NCI-H524 treated with DMSO at 0.1 percent for 48 hours (cell line): ENCODE measurements at regions not wholly inside any gene's neighbourhood (a gene's known extent, or its start where the extent isn't known, plus 50 kb on each side); places are given as distances from the start of the nearest gene placed in this dataset.
"Not testable (repeated sequence)": the region's sequence is repeated elsewhere in the genome, so short reads cannot be mapped to it uniquely, and the experiment has no call there.

Experiments used
- DNase-seq: peaks from one replicate; lab custom pipeline; 2025; lab: John Stamatoyannopoulos, UW

DNA sequence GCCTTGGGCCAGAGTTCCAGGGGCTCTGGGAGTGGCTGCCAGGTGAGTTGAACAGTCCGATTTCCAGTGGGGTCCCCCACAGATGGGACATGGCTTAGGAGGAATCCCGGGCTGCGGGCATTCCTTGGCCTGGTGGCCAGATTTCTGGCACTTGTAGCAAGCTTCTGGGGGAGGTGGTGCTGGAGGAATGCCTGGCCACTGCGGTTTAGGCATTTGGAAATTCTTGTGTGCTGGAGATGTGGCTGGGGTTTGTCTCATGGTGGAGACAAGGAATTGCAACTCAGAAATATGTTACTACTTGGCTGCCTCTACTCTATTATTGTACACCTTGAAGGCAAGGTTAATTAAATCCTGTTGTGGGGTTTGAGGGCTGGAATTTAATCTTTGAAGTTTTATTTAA is 779.8 kb downstream of the UQCRFS1 start:
- DNase-seq: not testable (repeated sequence)

DNA sequence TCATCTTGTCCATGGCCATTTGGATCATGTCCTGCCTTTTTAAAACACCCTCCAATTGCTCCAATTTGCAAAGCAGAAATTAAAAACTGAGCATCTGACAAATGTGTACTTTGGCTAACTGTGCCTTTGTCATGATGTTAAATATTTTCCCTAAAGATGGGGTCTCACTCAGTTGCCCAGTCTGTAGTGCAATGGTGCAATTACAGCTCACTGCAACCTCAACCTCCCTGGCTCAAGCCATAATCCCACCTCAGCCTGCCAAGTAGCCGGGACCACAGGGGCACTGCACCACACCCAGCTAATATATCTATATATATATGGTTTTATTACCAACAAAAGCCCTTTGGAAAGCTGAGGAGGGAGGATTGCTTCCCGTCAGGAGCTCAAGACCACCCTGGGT is 782.7 kb downstream of the UQCRFS1 start:
- no peak for DNase-seq

DNA sequence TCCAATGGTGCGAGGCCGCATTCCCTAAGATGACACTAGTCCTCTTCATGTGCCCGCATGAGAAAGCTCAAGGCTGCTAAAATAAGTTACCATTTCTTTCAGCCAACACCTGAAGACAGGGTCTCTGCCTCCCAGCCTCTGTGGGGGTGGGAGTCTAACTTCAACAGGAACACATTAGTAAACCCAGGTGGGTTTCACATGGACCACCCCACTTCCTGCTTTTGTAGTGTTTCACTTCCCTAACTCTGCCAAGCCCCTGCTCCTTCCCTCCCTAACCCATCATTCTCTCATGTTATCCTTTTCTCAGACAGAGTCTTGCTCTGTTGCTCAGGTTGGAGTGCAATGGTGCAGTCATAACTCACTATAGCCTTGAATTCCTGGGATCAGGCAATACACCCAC is 783.6 kb downstream of the UQCRFS1 start:
- no peak for DNase-seq

DNA sequence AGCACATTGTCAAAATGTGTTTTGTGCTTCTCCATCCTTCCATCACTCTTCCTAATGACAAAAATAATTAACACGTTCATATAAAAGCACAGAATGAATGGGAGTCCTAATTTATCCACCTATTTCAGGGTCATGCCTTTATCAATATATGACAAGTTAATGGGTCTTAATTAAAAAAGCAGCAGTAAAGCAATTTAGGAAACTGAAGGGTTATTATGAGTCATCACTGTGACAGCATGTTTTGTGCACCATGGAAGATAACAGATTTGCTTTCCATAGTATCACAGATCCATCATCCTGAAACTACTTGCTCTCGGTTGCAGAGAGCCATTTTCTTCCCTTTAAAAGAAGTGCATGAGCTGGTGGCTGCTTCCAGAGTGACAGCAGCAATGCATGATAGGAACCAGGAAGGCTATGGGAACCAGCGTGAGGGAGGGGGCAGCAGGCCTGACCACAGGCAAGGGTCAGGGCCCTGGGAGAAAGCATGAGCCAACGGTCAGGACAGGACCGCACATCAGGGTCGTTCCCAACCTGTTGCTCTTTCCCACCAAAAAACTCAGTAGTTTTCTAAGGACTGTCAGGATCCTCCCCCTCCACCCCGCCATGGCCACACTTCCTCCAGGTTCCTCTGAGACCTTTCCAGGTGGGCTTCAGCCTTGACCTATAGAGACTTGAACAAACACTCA is 784.1 kb downstream of the UQCRFS1 start:
- no peak for DNase-seq

DNA sequence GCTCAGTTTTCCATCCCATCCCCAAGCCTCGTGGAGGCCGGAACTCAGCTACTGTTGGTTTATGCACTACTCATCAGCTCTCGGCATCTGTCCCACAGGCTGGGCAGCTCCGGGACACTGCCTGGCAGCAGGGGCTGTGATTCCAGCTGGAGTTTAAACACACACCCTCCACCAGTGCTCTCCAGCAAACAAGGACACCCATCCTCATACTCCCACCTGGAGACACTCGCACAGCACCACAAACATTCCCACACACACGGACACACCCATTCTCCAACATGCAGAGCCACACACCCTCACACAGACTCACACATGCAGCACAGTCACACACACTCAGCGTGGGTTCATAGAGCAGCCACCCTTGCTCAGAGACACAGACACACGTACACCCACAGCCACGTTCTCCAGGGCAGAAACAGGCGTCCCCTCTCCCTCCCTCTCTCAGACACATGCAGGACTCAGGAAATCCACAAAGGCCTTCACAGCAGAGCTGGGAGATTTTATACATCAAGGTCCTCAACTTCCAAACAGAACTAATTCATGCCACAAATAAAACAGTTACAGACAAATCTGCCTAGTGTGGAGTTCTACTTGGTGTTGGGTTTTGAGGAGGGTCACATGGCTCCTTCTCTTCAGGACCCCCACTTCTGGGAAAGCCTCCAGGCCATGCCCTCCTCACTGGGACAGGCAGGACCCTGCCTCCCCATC is 785.4 kb downstream of the UQCRFS1 start:
- DNase-seq: no peak

DNA sequence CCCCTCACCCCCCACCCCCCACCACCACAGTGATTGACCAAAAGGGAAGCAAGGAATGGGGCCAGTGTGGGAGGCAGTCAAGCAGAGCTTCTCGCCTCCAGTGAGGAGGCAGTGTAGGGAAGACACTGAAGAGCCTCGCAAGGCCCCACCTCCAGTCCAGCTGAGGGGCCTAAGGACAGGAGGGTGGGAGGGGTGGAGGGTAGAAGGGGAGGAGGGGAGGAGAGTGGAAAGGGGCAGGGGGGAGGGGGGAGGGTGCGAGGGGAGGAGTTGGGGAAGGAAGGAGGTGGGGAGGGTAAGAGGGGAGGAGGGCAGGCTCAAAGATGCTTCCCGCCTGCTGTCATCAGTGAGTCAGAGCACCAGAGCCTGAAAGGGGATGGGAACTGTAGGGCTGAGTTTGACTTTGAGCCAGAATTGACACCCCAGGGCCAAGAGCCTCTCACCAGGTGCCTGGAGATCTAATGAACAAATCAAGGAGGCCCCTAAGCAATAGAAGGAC is 786.2 kb downstream of the UQCRFS1 start:
- DNase-seq: no peak

DNA sequence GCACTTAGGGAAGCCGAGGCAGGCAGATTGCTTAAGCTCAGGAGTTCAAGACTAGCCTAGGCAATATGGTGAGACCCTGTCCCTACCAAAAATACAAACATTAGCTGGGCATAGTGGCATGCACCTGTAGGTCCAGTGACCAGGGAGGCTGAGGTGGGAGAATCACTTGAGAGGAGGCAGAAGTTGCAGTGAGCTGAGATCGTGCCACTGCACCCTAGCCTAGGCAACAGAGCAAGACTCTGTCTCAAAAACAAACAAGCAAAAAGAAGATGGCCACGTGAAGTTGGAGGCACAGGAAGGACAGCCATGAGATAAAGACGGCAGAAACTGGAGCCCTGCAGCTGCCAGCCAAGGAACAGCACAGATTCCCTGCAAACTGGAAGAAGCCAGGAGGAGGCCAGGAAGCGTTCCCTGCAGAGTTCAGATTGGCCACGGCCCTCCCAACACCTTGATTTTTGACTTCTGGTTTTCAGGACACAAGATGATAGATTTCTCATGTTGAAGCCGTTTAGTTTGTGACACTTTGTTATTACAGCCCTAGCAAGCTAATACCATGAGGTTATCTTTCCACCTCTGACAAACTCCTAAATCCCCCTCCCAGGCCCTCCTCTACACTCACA is 786.7 kb downstream of the UQCRFS1 start:
- DNase-seq: no peak

DNA sequence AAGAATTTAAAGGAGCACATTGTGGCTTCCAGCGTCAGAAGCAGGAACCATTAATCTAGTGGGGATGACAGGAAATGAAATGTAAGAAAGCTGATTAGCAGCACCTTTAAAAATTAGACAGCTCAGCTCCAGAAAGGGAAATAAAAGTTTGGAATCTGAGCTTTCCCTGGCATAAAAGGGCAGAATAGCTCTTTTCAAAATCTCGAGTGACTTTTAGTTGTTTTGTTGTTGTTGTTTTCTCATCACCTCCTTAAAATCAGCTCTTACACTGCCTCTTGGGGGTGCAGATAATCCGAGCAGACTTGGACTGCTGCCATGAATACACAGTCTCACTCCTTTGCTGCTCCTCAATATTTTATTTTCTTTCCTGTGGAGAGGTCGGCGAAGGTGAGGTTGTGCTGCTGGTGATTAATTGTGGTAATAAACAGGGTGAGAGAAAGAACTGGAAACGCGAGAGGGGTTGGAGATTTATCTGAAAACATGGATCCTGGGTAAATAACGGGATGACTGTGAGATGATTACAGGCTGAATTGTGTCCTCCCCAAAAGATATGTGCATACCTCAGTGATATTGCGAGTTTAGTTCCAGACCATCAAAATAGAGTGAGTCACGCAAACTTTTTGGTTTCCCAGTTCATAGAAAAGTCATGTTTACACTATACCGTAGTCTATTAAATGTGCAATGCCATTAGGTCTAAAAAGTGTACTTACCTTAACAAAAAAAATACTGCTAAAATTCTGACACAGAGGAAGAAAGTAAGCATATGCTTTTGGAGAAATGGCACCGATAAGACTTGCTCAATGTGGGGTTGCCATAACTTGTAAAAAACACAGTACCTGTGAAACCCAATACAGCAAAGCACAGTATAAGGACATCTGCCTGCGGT is 787.7 kb downstream of the UQCRFS1 start:
- DNase-seq: no peak

DNA sequence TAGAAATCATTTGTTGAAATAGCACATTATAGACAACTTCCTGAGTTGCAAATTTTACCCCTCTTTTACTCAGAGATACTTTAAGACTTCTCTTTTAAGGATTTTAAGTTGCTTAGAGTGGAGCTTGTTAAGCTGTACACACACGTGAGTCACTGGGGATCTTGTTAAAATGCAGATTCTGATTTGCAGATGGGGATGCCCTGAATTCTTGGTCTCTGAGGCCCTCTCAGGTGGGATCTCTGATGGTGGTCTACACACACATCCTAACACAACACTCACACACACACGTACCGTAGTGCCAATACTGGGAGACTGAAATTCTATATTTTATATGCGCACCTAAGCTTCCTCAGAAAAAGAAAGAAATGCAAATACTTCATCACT is 788.3 kb downstream of the UQCRFS1 start:
- DNase-seq: no peak

DNA sequence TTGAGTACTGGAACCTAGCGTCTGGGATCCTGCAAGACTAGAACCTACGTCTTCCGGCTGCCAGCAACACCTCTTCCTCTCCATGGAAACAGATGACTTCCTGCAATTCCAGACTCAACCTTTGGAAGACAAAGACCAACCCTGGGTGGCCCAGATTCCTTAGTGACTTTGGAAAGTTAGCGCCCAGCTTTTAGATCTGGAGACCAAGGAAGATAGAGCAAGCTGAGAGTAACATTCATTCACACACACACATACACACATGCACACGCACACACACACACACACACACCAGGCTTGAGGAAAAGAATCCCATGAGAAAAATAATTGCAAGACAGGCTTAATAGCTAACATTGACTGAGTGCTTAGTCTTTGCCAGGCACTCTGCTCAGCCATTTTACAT is 788.9 kb downstream of the UQCRFS1 start:
- DNase-seq: no peak

DNA sequence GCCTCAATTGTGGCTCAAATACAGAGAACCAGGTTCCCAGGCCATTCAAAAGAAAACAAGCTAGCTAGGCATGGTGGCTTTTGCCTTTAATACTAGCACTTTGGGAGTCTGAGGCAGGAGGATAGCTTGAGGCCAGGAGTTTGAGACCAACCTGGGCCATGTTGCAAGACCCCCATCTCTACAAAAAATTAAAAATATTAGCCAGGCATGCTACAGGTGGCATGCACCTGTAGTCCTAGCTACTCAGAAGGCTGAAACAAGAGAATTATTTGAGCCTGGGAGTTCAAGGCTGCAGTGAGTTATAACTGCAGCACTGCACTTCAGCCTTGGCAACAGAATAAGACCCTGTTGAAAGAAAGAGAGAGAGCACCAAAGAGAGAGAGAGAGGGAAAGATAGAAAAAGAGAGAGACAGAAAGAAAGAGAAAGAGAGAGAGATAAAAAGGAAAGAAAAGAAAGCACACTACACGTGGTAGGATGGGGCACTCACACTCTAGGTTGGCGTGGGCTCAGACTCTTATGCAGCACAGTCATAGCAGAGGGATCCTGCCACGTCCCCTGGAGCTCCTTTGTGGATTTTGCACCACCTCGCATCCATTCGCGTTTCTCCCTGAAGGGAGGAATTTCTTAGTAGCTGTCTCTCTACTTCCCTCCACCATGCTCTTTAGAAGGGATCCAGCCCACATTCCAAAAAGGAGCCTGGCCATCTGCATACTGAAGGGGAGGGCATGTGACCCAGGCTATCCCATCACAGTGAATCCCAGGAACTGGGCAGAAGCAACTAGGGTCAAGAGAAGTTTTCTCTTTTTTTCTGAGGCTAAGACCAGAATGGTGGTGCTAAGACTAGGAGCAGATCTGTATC is 789.9 kb downstream of the UQCRFS1 start:
- DNase-seq: no peak

DNA sequence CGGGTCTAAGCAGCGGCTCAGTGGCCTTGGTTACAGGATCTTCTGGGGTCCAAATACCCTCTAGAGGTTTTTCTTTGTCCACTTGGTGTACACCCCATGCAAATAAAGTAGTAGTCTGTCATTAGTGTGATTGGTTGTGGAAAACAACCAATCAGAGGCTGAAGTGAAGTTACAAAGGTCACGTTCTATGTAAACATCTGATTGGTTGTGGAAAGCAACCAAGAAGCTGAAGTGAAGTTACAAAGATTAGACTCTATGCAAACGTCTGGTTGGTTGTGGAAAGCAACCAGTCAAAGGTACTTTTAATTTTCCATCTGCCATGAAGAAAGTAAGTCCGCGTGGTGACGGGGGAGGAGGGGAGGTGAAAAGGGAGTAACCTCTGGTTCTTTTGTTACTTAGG is 790.9 kb downstream of the UQCRFS1 start:
- DNase-seq: no peak

DNA sequence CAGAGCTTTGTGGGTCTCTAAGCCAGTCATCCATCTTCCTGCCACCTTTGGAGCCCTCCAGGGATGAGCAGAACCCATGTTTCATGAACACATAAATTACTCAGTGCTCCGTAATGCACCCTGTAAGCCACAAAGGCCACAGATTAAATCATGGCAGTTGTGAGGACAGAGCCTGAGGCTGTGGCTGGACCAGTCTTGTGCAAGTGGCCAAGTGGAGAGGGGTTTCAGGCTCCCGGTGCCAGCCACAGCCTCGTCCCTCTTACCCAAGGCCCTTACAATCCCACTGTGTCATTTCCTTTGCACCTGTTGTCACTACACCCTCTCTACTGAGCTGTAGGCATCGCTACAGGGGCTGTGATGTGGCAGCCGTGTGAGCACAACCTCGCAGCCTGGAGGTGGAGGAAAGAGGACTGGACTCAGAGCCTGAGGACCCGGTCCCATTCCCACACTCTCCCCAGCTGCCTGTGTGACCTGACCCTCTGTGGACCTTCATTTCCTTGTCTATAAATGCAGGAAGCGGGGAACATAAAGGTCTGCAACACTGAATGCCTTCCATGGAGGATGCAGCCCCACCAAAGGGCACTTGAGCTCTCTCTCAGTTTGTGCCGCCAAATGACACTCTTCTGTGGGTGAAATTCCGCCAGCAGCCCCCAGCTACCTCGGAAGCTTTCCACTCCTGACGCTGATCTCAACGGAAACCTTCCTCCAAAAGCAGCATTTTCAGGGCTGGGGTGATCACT is 792.0 kb downstream of the UQCRFS1 start:
- no peak for DNase-seq

DNA sequence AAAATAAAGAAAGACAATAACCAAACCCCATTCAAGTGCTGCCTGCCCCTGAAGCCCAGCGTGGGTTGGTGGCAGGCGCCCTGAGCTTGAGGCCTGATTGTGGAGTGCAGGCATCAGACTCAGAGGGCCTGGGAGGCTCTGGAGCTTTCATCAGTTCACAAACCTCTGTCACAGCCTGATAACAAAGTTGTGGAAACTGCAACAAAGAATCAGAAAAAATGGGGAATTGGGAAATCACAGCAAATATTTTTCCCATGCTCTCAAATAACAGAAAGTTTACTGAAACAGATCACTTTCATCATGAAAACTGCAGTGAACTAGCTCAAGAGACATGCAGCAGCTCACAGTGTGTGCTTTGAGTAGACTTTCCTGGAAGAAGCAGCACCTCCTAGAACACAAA is 793.6 kb downstream of the UQCRFS1 start:
- DNase-seq: no peak

DNA sequence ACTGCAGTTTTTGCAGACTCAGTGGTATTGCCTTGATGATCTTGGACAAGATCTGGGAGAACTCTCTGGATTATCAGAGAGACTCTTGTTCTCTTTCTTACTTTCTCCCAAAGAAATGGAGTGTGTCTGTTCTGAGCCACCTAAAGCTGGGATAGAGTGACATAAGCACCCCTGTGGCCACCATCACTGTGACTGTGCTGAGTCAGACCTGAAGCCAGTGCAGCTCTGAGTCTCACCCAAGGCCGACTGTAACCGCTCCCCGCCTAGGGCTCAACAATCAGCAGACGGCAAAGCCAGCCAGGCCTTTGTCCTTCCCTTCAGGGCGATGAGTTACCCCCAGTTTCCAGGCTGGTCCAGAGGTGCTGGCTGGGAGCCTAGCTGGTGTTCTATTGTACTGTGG is 795.6 kb downstream of the UQCRFS1 start:
- no peak for DNase-seq

DNA sequence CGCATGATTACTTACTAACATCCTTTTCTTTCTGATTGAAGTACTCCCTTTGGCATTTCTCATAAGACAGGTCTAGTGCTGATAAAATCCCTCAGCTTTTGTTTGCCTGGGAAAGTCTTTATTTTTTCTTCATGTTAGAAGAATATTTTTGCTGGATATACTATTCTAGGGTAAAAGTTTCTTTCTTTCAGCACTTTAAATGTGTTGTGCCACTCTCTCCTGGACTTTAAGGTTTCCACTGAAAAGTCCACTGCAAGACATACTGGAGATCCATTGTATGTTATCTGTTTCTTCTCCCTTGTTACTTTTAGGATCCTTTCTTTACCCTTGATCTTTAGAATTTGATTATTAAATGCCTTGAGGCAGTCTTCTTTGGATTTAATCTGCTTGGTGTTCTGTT is 796.7 kb downstream of the UQCRFS1 start:
- DNase-seq: no peak

DNA sequence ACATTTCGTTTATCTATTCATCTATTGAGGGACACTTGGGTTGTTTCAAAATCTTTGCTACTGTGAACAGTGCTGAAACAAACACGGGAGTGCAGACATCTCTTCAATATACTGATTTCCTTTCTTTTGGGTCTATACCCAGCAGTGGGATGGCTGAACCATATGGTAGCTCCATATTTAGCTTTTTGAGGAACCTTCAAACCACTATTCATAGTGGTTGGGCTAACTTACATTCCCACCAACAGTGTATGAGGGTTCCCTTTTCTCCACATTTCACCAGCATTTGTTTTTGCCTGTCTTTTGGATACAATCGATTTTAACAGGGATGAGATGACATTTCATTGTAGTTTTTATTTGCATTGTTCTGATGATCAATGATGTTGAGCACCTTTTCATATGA is 798.2 kb downstream of the UQCRFS1 start:
- DNase-seq: no peak

DNA sequence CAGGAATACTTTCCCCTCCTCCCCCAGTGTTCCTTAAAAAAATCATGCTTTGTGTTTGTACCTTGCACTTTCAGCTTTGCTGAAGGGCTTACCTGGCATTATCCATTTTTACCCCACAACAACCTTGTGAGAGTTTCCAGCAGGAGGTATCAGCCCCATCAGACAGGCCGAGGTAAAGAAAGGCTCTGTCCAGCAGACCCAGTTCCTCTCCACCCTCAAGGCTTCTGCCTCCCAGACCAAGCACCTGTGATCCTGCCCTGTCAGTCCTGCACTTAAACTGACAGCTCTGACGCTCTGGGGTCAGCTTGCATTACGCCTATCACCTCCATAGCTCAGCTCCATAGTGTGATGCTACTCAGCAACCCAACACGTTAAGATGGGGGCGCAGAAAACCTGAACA is 803.1 kb downstream of the UQCRFS1 start:
- no peak for DNase-seq

DNA sequence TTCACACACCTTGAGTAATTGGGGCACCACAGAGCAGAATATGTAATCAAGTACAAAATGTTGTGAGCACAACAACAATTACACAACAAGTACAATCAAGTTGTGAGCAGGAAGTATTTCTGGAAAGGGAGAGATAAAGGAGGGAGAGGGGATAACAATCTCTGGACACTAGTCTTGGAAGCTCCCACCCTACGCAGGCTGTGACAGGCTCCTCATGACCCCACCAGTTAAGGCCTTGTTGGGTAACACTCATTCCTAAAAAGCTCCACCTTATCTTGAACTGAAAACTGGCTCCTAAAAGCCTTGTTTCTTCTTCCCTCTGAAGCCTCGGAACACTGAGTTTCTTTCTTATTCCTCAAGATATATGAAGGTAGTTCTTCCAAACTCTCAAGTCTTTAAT is 806.0 kb downstream of the UQCRFS1 start:
- no peak for DNase-seq

DNA sequence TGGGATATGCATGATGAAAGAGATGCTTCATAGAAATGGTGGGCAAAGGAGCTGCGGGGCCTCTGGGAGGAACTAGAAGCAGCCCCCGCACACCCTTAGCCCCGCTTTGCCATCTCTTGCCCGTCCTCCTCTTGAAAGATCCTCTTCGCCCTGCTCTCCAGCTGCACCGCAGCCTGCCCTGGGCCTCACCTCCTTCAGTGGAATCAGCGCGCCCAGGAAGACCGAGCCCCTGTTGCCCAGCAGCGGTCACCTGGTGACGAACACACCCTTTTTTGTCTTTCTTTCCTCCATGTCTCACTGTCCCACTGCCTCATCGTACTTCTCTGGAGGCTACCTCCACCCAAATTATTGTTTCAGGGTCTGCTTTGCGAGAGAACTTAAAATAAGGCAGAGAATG is 807.6 kb downstream of the UQCRFS1 start:
- DNase-seq: no peak

DNA sequence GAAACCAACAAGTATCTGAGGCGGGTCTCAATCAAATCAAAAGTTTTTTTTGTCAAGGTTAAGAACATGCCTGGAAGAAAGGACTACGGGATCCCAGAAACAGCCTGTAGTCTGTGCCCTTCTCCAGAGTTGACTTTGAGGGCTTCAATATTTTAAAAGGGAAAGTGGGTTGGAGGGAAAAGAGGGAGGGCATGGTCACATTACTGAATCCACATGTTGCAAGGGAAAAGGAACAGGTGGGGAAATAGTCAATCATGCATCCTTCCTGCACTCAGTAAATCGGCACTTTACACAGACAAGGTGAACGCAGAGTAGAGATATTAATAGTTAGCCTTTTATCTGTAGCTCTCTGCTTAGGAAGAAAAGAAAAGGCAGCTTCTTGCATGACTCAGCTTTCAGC is 808.5 kb downstream of the UQCRFS1 start:
- DNase-seq: no peak
